Caco-2 (cell line): ENCODE measurements at regions not wholly inside any gene's neighbourhood (a gene's known extent, or its start where the extent isn't known, plus 50 kb on each side); places are given as distances from the start of the nearest gene placed in this dataset.

Experiments used
- BruUV-seq: library from RNA; stranded (reverse); fragments of 400-500 nt; replicated peaks from 2 replicates; lab custom pipeline; 2021; lab: Mats Ljungman, UMichigan
- CTCF ChIA-PET: fragments of 300-600 bp; sonication (Branson Sonifier 250); formaldehyde crosslinking; loops from one replicate; lab custom pipeline; 2022; ENCODE audit warnings: antibody characterized with exemption; lab: Charles Lee
- POLR2A ChIA-PET: fragments of 300-600 bp; sonication (Branson Sonifier 250); formaldehyde crosslinking; loops from one replicate; lab custom pipeline; 2022; ENCODE audit warnings: antibody characterized with exemption; lab: Charles Lee
- DNase-seq, 2 experiments: peaks; one replicate each; pipeline versions ENCODE4 v3.0.0 to v3.0.0-alpha.2; 2020 to 2022
- H3K27me3 ChIP-seq: replicated peaks from 2 replicates; pipeline ENCODE4 v1.6.0; 2011; ENCODE audit warnings: low read length; ENCODE audit not compliant: control insufficient read depth, insufficient read depth
- H3K36me3 ChIP-seq: 2 replicates; pipeline ENCODE4 v1.5.1; 2011; ENCODE audit warnings: low read length; ENCODE audit not compliant: control insufficient read depth, insufficient read depth
- H3K4me1 ChIP-seq: fragments of 250-450 bp; sonication (Bioruptor Pico); 2 replicates; pipeline ENCODE4 v1.5.1; 2020; ENCODE audit warnings: mild to moderate bottlenecking
- H3K4me3 ChIP-seq: 2 replicates; pipeline ENCODE4 v1.5.1; 2011; ENCODE audit warnings: low read depth, mild to moderate bottlenecking, control low read depth, low read length
- H3K9me3 ChIP-seq: fragments of 250-450 bp; sonication (Bioruptor Pico); 2 replicates; pipeline ENCODE4 v1.5.1; 2020; ENCODE audit warnings: mild to moderate bottlenecking, moderate library complexity
- H3K27ac Mint-ChIP-seq: one replicate; pipeline ENCODE4 v1.8.0; 2022; ENCODE audit warnings: mixed read lengths; ENCODE audit not compliant: unreplicated experiment
- H3K27me3 Mint-ChIP-seq: one replicate; pipeline ENCODE4 v1.8.0; 2022; ENCODE audit warnings: mixed read lengths; ENCODE audit not compliant: insufficient read depth, unreplicated experiment
- H3K36me3 Mint-ChIP-seq: one replicate; pipeline ENCODE4 v1.8.0; 2022; ENCODE audit warnings: mild to moderate bottlenecking, mixed read lengths; ENCODE audit not compliant: insufficient read depth, unreplicated experiment
- H3K4me1 Mint-ChIP-seq: one replicate; pipeline ENCODE4 v1.8.0; 2022; ENCODE audit warnings: low read depth, mixed read lengths; ENCODE audit not compliant: unreplicated experiment
- H3K4me3 Mint-ChIP-seq: one replicate; pipeline ENCODE4 v1.8.0; 2022; ENCODE audit warnings: mild to moderate bottlenecking, moderate library complexity, mixed read lengths; ENCODE audit not compliant: unreplicated experiment
- H3K9me3 Mint-ChIP-seq: one replicate; pipeline ENCODE4 v1.8.0; 2022; ENCODE audit warnings: mixed read lengths; ENCODE audit not compliant: unreplicated experiment
- intact Hi-C: fragments of 100-400 bp; cut with micrococcal nuclease; formaldehyde crosslinking; loops from one replicate; pipeline ENCODE4 v1.10.0; 2022; ENCODE audit not compliant: unreplicated experiment
- TF ChIP-seq, protein P1 (sequence below), 2 experiments: fragments of 200-600 bp in 1 of 2; IDR thresholded peaks; 1 replicate in 1 of 2; 2 replicates in 1 of 2; pipeline versions ENCODE4 v1.5.1 to v1.8.0; 2011 to 2022; ENCODE audit warnings: antibody characterized with exemption in 1 of 2, control low read depth in 1 of 2, inconsistent platforms in 1 of 2, low read depth in 1 of 2, low read length in 1 of 2, mild to moderate bottlenecking in 1 of 2, moderate library complexity in 1 of 2; ENCODE audit not compliant: insufficient read depth in 1 of 2, severe bottlenecking in 1 of 2, unreplicated experiment in 1 of 2

DNA sequence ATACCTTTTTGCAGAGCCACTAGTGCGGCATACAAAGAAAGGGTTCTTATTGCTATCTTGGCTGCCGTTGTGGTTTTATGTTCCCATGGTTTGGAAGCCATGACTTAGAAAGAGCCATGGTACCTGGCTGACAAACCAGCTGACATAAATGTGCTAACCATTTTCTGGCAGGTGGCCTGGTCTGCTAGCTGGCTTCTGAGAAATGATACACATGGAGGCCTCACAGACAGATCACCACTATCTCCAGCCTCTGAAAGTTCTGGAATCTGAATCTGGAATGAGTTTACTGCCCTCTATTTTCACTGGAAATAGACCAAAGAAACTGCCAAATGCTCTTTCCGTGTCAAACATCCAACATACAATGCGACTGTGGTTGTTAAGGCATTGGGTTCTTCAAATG is 123.7 kb downstream of the QPCT start:
- no TSS peak for BruUV-seq
- Mint-ChIP-seq H3K27me3 (no peaks in the 10 kb centered on the region), H3K4me3 (no peak overlapping the region), H3K9me3 (no peaks in the 10 kb centered on the region), H3K36me3 (no peaks in the 10 kb centered on the region), H3K27ac (no peak overlapping the region), H3K4me1 (peaks cover 42% of the 10 kb centered on the region)
- no peaks in the 10 kb centered on the region for H3K36me3 ChIP-seq
- intact Hi-C loops: no loop called here
- TF ChIP-seq, protein P1, sequence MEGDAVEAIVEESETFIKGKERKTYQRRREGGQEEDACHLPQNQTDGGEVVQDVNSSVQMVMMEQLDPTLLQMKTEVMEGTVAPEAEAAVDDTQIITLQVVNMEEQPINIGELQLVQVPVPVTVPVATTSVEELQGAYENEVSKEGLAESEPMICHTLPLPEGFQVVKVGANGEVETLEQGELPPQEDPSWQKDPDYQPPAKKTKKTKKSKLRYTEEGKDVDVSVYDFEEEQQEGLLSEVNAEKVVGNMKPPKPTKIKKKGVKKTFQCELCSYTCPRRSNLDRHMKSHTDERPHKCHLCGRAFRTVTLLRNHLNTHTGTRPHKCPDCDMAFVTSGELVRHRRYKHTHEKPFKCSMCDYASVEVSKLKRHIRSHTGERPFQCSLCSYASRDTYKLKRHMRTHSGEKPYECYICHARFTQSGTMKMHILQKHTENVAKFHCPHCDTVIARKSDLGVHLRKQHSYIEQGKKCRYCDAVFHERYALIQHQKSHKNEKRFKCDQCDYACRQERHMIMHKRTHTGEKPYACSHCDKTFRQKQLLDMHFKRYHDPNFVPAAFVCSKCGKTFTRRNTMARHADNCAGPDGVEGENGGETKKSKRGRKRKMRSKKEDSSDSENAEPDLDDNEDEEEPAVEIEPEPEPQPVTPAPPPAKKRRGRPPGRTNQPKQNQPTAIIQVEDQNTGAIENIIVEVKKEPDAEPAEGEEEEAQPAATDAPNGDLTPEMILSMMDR (IDR thresholded peaks at IDR 0.05; ENCODE audit: insufficient read depth in 1 of 2, low read depth in 1 of 2, low read length in 1 of 2, severe bottlenecking in 1 of 2, unreplicated experiment in 1 of 2): no peak
- H3K4me1 ChIP-seq: peaks cover 16% of the 10 kb centered on the region
- POLR2A ChIA-PET: no interaction called here
- no peaks in the 10 kb centered on the region for H3K27me3 ChIP-seq
- H3K9me3 ChIP-seq: no peaks in the 10 kb centered on the region
- CTCF ChIA-PET: no interaction called here
- no peak overlapping the region for H3K4me3 ChIP-seq
- DNase-seq: no peak

DNA sequence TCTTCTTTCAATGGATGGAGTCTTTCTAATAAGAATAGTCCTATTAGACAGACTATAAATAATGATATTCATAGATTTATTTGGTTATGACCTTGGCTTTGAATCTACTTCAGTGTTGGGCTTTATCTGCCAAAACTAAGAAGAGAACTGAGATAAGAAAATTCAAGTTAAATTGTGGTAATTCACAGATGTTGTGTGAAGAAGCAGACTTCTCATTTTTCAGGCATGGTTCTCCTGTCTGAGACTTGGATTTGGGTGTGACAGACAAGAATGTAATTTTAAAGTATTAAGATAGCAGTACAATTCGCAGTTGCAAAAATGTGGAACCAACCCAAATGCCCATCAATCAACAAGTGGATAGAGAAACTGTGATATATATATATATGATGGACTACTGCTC is 124.7 kb downstream of the QPCT start:
- no peak for DNase-seq
- CTCF ChIA-PET: no interaction called here
- no peak overlapping the region for H3K4me3 ChIP-seq
- no peaks in the 10 kb centered on the region for H3K36me3 ChIP-seq
- H3K27me3 ChIP-seq: no peaks in the 10 kb centered on the region
- H3K4me1 ChIP-seq: peaks cover 16% of the 10 kb centered on the region
- BruUV-seq: no TSS peak
- Mint-ChIP-seq H3K4me1 (peaks cover 38% of the 10 kb centered on the region), H3K27ac (no peak overlapping the region), H3K4me3 (no peak overlapping the region), H3K9me3 (no peaks in the 10 kb centered on the region), H3K27me3 (no peaks in the 10 kb centered on the region), H3K36me3 (no peaks in the 10 kb centered on the region)
- TF ChIP-seq, protein P1 (IDR thresholded peaks at IDR 0.05; ENCODE audit: insufficient read depth in 1 of 2, low read depth in 1 of 2, low read length in 1 of 2, severe bottlenecking in 1 of 2, unreplicated experiment in 1 of 2): no peak
- POLR2A ChIA-PET: no interaction called here
- H3K9me3 ChIP-seq: no peaks in the 10 kb centered on the region
- intact Hi-C loops: no loop called here

DNA sequence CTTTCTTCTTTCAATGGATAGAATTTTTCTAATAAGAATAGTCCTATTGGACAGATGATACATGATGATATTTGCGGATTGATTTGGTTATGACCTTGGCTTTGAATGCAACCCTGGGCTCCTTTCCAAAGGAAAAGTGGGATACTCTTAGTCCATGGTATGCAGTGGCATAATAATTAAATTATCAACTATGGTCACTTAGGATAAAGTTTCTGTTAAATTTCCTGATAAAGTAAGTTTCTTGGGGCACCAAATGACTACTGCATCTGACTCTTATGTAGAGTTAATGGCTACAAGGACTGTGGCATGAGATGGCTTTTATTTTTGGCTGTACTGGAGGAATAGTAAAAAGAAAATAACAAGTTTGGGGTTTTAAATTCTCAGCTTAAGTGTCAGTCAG is 126.7 kb downstream of the QPCT start:
- H3K27me3 Mint-ChIP-seq: no peaks in the 10 kb centered on the region
- H3K27ac Mint-ChIP-seq: no peak overlapping the region
- Histone ChIP-seq H3K36me3 (no peaks in the 10 kb centered on the region), H3K4me1 (peaks cover 16% of the 10 kb centered on the region), H3K27me3 (no peaks in the 10 kb centered on the region), H3K4me3 (no peak overlapping the region), H3K9me3 (no peaks in the 10 kb centered on the region)
- POLR2A ChIA-PET: no interaction called here
- TF ChIP-seq, protein P1 (IDR thresholded peaks at IDR 0.05; ENCODE audit: insufficient read depth in 1 of 2, low read depth in 1 of 2, low read length in 1 of 2, severe bottlenecking in 1 of 2, unreplicated experiment in 1 of 2): no peak
- no peak overlapping the region for H3K4me3 Mint-ChIP-seq
- DNase-seq: no peak
- no peaks in the 10 kb centered on the region for H3K9me3 Mint-ChIP-seq
- no TSS peak for BruUV-seq
- H3K4me1 Mint-ChIP-seq: peaks cover 32% of the 10 kb centered on the region
- intact Hi-C loops: no loop called here
- no peaks in the 10 kb centered on the region for H3K36me3 Mint-ChIP-seq
- CTCF ChIA-PET: no interaction called here
